GM13976 (cell line): ENCODE measurements at regions not wholly inside any gene's neighbourhood (a gene's known extent, or its start where the extent isn't known, plus 50 kb on each side); places are given as distances from the start of the nearest gene placed in this dataset.

Experiments
- DNase-seq: peaks from one replicate; pipeline ENCODE4 v3.0.0; 2012; ENCODE audit warnings: low spot score
- in situ Hi-C: fragments of 300-500 bp; cut with MboI; formaldehyde crosslinking; loops from one replicate; pipeline ENCODE4 v1.12.0; 2022; ENCODE audit warnings: low sequenced_read_pairs, mixed read lengths, inconsistent platforms; ENCODE audit not compliant: unreplicated experiment
- TF ChIP-seq, protein P1 (sequence below): IDR thresholded peaks from 2 replicates; pipeline ENCODE4 v1.5.1; 2012; ENCODE audit warnings: borderline replicate concordance, mild to moderate bottlenecking; ENCODE audit not compliant: insufficient read depth; ENCODE audit errors: extremely low read depth, missing control alignments, control extremely low read depth

DNA sequence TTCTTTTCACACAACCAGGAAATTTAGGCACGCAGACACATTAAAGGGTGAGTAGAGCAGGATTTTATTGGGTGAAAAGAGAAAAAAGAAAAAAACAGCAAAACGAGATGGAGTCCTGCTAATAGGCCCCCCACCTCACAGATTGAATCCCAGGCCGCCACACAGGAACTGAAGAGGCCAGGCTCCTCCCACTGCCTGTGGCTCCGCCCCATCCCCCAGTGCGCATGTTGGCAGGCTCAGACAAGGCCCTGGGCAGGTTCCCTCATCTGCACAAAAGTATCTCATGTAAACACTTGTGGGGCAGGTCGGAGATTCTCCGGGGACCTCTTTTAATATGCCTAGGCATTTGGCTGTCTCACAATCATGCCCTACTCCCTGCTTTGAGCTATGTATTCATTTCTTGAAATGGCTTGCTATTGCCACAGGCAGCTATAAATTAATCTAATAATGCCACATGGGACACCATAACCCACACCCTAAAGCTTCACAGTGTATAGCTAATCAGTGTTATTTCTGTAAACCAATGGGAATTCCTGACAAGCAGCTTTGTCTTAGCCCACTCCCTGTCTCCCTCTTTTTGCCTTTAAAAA is 76.2 kb upstream of the KIF5B start:
- TF ChIP-seq, protein P1, sequence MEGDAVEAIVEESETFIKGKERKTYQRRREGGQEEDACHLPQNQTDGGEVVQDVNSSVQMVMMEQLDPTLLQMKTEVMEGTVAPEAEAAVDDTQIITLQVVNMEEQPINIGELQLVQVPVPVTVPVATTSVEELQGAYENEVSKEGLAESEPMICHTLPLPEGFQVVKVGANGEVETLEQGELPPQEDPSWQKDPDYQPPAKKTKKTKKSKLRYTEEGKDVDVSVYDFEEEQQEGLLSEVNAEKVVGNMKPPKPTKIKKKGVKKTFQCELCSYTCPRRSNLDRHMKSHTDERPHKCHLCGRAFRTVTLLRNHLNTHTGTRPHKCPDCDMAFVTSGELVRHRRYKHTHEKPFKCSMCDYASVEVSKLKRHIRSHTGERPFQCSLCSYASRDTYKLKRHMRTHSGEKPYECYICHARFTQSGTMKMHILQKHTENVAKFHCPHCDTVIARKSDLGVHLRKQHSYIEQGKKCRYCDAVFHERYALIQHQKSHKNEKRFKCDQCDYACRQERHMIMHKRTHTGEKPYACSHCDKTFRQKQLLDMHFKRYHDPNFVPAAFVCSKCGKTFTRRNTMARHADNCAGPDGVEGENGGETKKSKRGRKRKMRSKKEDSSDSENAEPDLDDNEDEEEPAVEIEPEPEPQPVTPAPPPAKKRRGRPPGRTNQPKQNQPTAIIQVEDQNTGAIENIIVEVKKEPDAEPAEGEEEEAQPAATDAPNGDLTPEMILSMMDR: no peak
- DNase-seq: no peak
- in situ Hi-C loops: no loop called here

DNA sequence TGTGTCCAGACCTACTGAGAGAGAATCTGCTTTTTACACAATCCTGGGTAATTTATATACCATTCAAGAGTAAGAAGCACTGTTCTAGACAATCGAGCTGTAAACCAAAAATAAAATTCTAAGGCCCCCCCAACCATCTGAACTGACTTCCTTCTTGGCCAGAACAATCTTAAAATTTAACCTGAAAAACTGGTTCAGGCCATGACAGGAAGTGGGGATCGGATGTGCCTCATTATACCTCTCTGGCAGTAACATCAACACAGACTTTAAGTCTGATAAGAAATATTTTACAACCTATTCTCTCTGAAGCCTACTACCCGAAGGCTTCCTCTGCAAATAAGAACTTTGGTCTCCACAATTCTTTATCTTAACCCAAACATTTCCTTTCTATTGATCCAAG is 75.2 kb upstream of the KIF5B start:
- TF ChIP-seq, protein P1: no peak
- DNase-seq: no peak
- in situ Hi-C loops: no loop called here

DNA sequence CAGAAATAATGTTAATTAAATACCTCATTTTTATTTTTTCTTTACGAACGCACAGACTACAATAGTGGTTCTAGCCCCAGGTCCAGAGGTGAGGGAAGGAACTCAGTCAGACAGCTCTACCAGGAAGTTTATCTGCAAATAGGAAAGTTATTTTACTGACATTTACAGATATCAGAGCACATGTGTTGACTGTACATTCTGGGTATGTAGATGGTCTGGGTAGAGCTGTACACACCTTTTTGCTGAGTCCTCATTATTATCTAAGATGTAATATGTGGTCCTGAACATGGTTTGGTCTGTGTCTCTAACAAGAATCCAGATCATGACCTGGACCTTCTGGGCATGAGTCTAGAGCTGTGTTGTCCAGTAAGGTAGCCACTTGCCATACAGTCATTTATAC is 74.6 kb upstream of the KIF5B start:
- in situ Hi-C loops: no loop called here
- DNase-seq: no peak
- TF ChIP-seq, protein P1: no peak

DNA sequence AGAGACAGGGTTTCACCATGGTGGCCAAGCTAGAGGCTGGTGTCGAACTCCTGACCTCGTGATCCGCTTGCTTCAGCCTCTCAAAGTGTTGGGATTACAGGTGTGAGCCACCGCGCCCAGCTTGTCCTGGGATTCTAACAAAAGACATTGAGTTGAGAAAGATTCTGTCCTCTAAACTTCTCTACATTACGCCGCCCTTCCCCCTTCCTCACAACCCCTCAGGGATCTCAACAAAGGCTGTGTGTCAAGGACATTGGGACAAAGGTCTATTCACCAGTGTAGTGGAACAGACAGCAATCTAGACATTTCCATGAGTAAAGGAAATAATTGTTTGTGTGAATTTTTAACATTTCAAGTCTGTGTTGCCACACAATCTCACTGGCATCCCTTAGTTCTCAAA is 68.8 kb upstream of the KIF5B start:
- in situ Hi-C loops: no loop called here
- TF ChIP-seq, protein P1: no peak
- no peak for DNase-seq

DNA sequence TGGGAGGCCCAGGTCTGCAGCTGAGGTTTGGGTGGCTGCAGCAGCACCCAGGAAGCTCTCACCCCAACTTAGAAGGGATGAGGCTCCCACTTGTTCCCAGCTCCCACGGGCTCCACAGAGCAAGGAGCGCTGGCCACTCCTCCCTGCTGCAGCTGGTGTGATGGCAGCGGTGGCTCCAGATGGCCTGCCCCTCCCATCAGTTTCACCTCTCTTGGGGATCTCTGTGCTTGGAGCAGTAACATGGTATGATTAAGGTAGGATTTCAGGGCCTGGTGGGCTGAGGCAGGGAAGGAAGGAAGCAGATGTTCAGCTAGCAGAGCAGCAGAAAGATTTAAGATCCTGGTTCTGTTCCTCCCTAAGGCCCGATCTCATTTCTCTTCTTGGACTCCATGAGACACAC is 66.8 kb upstream of the KIF5B start:
- TF ChIP-seq, protein P1: no peak
- DNase-seq: no peak
- in situ Hi-C loops: no loop called here

DNA sequence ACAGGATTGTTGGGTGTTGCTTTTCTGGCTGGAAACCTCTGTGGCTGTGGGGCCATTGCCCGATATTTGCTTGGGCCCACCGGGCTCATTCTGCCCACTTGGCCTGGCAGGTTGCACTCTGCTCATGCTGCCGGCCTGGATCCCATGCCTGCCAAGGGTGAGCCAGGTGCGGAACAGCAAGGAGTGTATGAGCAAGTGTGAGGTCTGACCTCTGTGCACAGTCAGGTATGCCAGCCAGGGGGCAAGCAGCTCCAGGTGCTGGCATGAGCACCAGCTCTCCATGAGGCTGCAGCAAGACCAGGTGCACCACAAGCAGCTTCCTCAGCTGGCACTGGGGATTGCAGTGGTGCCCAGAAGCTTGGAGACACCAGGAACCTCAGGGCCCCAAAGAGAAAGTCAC is 65.4 kb upstream of the KIF5B start:
- TF ChIP-seq, protein P1: no peak
- DNase-seq: no peak
- in situ Hi-C loops: no loop called here
